HL-60 (cell line): ENCODE measurements at regions not wholly inside any gene's neighbourhood (a gene's known extent, or its start where the extent isn't known, plus 50 kb on each side); places are given as distances from the start of the nearest gene placed in this dataset.

Experiments used
- DNase-seq, 2 experiments: peaks; one replicate each; pipeline ENCODE4 v3.0.0-alpha.2; 2010 to 2020; ENCODE audit warnings: low read depth in 1 of 2, low spot score in 1 of 2
- H3K27ac ChIP-seq: fragments of 250-450 bp; sonication (Bioruptor Pico); replicated peaks from 2 replicates; pipeline ENCODE4 v1.5.1; 2020; ENCODE audit warnings: mild to moderate bottlenecking, moderate library complexity
- H3K27me3 ChIP-seq: fragments of 250-450 bp; sonication (Bioruptor Pico); 2 replicates; pipeline ENCODE4 v1.5.1; 2021; ENCODE audit warnings: mild to moderate bottlenecking, moderate library complexity; ENCODE audit not compliant: insufficient read depth, poor library complexity, severe bottlenecking
- H3K4me3 ChIP-seq: replicated peaks from 2 replicates; pipeline ENCODE4 v1.5.1; 2011; ENCODE audit warnings: mild to moderate bottlenecking, control low read depth, low read length; ENCODE audit not compliant: insufficient read depth
- GABPA ChIP-seq: IDR thresholded peaks from 2 replicates; pipeline ENCODE4 v1.6.1; 2012; ENCODE audit warnings: low read depth
- POLR2AphosphoS5 ChIP-seq: IDR thresholded peaks from 2 replicates; pipeline ENCODE4 v1.6.1; 2012; ENCODE audit warnings: low read depth
- SPI1 ChIP-seq: IDR thresholded peaks from 2 replicates; pipeline ENCODE4 v1.6.1; 2012; ENCODE audit warnings: low read depth, mild to moderate bottlenecking, borderline replicate concordance
- TF ChIP-seq, protein P1 (sequence below): IDR thresholded peaks from one replicate; pipeline ENCODE4 v1.5.1; 2011; ENCODE audit warnings: low read length, control low read depth, inconsistent platforms; ENCODE audit not compliant: insufficient read depth
- TF ChIP-seq, protein P2 (sequence below): IDR thresholded peaks from 2 replicates; pipeline ENCODE4 v1.6.1; 2012; ENCODE audit warnings: low read depth; ENCODE audit not compliant: insufficient replicate concordance

DNA sequence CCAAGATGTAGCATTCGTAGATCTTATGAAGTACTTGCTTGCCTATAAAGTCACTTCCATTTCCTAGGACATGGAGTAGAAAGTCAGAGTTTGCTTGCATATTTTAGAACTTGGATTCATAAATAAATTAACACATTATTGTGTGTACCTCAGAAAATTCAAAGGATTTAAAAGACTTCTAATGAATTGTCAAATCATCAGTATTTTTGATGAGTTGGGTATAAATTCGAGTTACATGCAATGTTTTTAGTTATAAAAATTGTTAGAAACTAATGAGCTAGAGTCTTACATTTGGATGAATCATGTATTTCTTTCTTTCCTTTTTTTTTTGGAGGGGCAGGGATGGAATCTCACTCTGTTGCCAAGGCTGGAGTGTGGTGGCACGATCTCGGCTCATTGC, 156.9 kb upstream of the KCNJ16 start:
- no peak overlapping the region for H3K4me3 ChIP-seq
- no peak overlapping the region for H3K27ac ChIP-seq
- H3K27me3 ChIP-seq: no peaks in the 10 kb centered on the region
- DNase-seq: no peak
- TF ChIP-seq, protein P1, sequence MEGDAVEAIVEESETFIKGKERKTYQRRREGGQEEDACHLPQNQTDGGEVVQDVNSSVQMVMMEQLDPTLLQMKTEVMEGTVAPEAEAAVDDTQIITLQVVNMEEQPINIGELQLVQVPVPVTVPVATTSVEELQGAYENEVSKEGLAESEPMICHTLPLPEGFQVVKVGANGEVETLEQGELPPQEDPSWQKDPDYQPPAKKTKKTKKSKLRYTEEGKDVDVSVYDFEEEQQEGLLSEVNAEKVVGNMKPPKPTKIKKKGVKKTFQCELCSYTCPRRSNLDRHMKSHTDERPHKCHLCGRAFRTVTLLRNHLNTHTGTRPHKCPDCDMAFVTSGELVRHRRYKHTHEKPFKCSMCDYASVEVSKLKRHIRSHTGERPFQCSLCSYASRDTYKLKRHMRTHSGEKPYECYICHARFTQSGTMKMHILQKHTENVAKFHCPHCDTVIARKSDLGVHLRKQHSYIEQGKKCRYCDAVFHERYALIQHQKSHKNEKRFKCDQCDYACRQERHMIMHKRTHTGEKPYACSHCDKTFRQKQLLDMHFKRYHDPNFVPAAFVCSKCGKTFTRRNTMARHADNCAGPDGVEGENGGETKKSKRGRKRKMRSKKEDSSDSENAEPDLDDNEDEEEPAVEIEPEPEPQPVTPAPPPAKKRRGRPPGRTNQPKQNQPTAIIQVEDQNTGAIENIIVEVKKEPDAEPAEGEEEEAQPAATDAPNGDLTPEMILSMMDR: no peak
- TF ChIP-seq, protein P2, sequence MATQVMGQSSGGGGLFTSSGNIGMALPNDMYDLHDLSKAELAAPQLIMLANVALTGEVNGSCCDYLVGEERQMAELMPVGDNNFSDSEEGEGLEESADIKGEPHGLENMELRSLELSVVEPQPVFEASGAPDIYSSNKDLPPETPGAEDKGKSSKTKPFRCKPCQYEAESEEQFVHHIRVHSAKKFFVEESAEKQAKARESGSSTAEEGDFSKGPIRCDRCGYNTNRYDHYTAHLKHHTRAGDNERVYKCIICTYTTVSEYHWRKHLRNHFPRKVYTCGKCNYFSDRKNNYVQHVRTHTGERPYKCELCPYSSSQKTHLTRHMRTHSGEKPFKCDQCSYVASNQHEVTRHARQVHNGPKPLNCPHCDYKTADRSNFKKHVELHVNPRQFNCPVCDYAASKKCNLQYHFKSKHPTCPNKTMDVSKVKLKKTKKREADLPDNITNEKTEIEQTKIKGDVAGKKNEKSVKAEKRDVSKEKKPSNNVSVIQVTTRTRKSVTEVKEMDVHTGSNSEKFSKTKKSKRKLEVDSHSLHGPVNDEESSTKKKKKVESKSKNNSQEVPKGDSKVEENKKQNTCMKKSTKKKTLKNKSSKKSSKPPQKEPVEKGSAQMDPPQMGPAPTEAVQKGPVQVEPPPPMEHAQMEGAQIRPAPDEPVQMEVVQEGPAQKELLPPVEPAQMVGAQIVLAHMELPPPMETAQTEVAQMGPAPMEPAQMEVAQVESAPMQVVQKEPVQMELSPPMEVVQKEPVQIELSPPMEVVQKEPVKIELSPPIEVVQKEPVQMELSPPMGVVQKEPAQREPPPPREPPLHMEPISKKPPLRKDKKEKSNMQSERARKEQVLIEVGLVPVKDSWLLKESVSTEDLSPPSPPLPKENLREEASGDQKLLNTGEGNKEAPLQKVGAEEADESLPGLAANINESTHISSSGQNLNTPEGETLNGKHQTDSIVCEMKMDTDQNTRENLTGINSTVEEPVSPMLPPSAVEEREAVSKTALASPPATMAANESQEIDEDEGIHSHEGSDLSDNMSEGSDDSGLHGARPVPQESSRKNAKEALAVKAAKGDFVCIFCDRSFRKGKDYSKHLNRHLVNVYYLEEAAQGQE: no peak
- no peak for TF ChIP-seq GABPA
- no peak for TF ChIP-seq POLR2AphosphoS5
- TF ChIP-seq SPI1: no peak

DNA sequence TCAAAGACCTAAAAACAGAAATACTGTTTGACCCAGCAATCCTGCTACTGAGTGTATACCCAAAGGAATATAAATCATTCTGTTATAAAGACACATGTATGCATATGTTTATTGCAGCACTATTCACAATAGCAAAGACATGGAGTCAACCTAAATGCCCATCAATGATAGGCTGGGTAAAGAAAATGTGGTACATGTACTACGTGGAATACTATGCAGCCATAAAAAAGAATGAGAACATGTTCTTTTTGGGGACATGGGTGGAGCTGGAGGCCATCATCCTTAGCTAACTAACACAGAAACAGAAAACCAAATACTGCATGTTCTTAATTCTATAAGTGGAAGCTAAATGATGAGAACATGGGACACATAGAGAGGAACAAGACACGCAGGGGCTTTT, 155.2 kb upstream of the KCNJ16 start:
- H3K27me3 ChIP-seq: no peaks in the 10 kb centered on the region
- no peak overlapping the region for H3K4me3 ChIP-seq
- no peak for DNase-seq
- H3K27ac ChIP-seq: no peak overlapping the region
- no peak for TF ChIP-seq POLR2AphosphoS5
- TF ChIP-seq, protein P1: no peak
- TF ChIP-seq, protein P2: no peak
- TF ChIP-seq GABPA: no peak

DNA sequence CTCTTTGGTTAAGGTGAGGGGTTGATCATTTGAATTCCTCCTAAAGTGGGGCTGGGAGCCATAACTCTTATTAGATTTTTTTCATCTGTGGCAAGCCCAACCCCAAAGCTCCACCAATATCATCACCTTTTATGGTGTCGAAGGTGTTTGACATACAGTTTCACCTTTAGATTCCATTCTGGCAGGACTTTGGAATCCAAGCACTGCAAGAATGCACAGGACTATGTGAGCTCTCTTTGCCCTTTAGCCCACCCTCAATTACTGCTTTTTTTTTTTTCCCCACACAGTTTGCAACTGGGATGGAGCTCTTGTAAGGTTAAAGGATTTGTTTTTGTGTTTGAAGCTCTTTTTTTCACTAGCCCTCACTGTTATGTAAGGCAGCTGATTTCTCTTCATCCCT, 154.0 kb upstream of the KCNJ16 start:
- no peak for TF ChIP-seq GABPA
- TF ChIP-seq, protein P2: no peak
- TF ChIP-seq SPI1: no peak
- TF ChIP-seq, protein P1: no peak
- no peak for TF ChIP-seq POLR2AphosphoS5

More for the DNA sequence above, 154.0 kb upstream of the KCNJ16 start:
- H3K4me3 ChIP-seq: no peak overlapping the region
- no peak for DNase-seq
- H3K27ac ChIP-seq: no peak overlapping the region
- H3K27me3 ChIP-seq: no peaks in the 10 kb centered on the region
